CD4-positive, alpha-beta T cell treated with Interleukin-12 subunit alpha and Interleukin-12 subunit beta, for 1 hour (primary cell): ENCODE measurements at regions not wholly inside any gene's neighbourhood (a gene's known extent, or its start where the extent isn't known, plus 50 kb on each side); places are given as distances from the start of the nearest gene placed in this dataset.
A peak's percentile ranks its signal among the peaks of the same experiment; 100 is the strongest.

ENCODE experiments used
- DNase-seq: peaks from one replicate; pipeline ENCODE4 v3.0.0-alpha.2; 2020

DNA sequence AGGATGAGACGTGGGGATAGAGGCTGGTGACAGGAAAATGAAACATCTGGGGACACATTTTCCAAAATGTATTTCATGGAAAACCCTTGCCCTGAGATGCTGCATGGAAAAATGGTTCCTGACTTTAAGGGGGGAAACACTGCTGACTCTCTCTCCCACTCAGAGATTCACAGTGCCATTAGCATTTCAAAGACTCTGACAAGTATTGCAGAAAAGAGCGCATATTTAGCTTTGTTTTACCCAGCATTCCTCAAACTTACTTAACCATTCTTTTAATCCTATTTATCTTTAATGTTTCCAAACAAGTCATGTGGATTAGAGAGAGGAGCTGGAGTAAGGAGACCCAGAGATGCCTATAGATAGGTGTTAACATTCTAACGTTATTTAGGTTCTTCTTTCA is 141.8 kb upstream of the DYRK2 start:
- no peak for DNase-seq

DNA sequence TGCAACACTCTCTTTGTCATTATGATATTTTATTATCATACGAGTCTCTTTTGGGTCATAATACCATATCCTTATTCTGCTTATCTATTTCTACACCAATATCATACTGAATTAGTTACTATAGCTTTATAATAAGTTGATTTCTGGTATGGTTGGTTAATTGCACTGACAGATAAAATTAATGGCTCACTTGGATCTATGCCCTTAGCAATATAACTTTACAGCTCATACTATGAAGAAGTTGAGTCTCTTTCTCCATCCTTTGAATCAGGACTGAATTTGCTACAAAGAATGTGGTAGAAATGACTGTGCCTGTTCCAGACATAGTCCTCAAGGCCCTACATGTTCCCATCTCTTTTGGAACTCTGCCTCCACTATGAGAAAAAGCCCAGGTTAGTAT is 139.7 kb upstream of the DYRK2 start:
- no peak for DNase-seq

DNA sequence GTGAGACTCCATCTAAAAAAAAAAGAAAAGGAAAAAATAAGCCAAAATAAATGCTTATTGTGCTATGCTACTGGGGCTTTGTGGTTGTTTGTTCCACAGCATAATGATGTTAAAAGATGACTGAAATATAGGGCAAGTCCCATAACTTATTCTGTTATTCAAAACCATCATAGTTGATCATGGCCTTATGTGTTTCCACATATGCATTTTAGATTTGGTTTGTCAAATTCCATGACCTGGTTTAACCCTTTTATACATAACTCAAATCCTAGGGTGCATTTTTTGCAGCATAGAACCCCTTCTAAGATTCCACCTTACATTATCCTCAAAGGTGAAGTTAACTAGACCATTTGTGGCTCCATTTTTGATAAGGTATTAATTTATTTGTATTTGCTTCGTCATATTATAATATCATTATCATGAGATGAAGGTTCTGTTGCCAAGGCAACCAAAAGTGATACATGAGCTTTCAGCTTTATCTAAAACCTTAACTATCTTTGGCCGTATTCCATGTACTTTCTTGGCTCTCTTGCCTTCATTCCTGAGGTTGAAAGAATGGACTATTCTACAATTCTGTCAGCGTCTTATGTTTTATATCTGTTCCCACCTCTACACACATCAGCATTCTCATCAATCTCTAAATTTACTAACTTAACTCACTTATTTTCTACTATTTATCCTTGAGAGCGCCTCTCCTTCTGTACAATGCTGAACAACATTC is 138.7 kb upstream of the DYRK2 start:
- no peak for DNase-seq

DNA sequence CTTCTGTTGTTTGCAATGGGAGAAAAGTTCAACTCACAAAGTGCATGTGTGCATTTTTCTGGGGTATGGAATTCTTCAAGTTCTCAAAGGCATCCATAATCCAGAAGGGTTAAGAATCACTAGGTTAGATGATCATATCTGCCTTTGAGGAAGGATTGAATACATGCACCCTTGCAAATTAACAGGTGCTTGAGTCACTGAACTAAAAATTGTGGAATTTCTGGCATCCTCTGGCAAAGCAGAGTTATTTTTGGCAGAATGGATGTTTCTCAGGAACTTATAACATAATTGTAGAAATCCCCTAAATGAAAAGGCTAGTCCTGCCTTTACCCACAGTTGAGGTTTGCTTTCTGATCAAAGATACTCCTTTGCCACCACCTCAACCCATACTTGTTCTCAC is 136.5 kb upstream of the DYRK2 start:
- no peak for DNase-seq

DNA sequence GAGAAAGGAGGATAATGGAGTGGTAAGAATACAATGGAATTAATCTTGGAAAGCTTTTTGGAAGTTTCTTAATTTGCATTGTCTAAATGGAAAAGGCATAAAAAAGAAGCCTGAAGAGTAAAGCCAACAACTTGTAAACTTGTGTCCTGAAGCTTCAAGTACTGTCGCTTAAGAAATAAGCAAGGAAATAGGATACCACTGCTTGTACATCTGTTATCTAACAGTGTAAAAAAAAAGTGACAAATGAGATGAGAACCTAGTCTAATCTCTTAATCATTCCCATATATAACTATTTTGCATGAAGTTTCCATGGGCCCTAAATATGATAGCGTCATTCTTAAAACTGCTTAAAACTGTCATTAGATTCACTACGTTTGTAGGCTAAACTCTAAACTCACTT is 134.0 kb upstream of the DYRK2 start:
- no peak for DNase-seq

DNA sequence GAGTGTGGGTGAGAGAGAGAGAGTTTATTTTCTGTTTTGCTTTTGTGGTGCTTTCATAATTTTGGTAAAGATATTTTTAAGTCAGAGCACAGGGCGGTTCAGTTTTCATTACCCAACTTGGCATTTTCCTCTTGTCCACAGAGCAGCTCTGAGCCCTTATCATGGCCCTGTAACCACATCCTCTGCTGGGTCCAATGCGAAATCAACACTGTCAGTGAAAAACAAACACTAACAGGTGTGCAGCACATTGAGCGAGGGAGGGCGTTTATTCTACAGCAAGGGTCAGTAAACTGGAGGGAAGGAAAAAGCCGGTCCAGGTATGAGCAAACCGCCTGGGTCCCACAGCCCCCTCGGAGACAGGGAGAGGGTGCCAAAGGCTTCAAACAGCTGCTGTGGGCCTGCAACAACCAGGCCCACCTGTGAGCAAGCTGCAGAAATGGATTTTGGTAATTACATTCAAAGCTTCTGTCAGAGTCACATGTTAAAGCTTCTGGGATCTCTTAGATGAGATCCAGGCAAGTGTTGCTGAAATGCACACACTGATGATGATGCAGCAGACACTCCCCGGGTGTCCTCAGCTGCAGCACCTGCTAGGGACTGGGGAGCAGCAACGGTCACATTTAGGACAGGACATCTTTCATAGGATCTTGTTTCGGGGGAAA is 132.7 kb upstream of the DYRK2 start:
- DNase-seq, result peak; percentile 57

DNA sequence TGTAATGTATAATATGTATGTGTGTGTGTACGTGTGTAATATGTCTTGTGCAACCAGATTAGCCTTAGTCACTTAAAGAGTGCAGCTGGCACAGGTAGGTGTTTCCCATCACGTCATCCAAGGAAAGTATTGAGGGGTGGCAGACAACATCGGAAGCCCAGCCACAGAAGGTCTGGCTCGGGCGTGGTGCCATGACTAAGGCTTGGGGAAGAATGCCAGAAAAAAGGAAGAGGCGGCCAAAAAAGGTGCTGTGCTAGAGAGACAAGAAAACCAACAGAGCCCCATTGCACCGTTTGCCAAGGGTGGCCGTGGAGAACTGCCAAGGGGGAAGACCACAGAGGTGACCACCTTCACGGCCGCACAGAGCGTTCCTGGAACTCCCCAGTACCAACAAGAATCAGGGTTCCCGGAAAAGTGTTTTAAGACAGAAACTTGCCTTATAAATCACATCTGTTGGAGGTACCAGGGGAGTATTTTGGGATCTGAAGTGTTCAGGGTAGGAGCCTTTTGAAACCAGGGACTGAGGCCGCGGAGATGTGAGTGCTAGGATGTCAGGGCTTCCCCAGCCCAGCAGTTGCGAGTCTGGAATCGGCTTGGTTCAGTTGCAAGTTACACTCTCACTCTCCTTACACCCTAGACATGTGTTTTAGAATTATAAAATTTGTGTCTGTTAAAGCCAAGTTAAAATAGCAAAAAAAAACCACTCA is 131.2 kb upstream of the DYRK2 start:
- no peak for DNase-seq

DNA sequence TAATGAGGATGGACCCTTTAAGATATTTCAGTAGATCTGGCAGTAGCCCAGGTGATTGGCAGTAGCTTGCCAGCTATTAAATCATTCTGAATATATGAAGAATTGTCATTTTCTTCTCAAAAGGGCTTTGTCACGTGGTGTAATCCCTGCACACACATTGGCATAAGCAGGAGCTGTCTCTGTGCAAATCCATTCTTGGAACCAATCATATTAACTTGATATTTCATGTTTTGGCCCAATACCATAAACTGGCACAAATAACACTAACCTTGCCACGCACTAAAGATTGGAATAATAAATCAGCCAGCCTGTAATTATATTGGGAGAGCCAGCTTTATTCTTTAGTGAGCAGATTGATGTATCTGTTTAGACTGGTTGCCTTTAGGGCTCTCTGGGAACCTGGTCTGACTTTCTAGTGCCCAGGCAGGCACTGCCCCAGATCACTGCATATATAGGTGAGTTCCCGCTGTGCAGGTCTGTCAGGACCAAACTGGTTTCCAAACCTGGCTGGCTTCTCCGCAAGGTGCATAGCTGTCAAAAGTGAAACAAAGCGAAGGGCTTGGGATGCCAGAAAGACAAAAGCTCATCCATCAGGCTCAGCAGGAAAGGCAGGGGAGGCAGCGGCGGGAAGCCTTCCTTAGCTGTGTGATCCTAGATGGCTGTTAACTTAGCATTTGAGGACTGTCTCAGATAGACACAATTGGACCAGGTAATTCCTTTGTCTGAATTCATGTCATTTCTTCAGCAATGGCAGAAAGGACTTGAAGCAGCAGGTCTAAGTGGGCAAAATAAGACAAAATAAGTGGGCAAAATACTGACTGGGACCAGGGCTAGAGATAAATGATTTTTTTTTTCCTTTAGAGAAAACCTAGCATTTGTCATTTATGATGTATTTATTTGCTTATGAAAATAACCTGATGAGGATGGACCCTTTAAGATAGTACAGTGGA is 128.8 kb upstream of the DYRK2 start:
- DNase-seq, result no peak

DNA sequence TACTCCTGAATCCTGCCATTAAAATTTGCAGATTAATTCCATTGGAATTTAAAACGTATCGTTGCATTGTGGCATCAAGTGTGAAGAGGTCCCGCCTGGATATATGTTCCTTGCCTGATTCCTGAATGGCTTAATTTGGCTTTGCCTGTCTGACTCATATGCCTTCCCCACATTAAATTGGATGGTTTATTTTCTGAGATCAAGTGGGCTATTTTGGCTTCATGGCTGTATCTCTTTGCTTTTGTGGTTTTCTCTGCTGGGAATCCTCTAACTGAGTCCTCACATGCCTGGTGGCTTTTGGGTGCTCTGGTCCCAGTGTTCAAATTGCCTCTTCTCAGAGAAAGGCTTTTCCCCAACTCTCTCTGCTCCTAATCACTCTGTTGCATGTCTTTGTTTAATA is 127.9 kb upstream of the DYRK2 start:
- no peak for DNase-seq

DNA sequence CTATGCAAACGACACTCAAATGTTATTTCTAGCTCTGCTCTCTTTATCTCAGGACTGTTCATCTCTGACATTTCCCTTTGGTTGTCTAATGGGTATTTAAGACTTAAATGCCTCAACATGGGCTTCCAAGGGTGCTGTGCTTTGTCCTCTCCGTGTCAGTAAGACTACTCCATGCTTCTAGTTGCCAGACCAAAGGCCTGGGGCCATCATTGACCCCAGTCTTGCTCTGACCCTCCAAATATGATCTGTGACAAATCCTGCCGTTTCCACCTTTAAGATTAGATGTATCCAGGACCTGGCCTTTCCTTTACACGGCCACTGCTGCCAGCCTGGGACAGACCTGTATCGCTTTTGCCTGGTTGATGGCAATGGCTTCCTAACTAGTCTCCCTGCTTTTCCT is 126.3 kb upstream of the DYRK2 start:
- DNase-seq, result no peak

DNA sequence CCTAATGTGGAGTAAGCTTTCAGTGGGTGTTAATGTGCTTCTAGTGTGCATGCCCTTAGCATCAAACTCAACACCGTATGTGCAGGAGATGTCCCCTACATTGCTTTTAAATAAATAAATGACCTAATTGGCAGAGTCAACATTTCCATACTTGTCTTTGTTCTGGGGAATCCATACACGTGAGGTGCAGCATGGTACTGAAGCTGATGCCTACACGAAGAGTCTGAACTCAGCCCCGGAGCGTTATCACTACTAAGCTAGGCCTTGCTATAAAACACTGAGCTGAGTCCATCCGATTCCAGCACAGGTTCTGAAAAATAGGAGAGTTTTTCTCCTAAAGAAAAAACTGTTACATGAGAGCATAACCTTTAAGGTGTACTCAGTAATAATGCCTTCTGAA is 125.0 kb upstream of the DYRK2 start:
- no peak for DNase-seq

DNA sequence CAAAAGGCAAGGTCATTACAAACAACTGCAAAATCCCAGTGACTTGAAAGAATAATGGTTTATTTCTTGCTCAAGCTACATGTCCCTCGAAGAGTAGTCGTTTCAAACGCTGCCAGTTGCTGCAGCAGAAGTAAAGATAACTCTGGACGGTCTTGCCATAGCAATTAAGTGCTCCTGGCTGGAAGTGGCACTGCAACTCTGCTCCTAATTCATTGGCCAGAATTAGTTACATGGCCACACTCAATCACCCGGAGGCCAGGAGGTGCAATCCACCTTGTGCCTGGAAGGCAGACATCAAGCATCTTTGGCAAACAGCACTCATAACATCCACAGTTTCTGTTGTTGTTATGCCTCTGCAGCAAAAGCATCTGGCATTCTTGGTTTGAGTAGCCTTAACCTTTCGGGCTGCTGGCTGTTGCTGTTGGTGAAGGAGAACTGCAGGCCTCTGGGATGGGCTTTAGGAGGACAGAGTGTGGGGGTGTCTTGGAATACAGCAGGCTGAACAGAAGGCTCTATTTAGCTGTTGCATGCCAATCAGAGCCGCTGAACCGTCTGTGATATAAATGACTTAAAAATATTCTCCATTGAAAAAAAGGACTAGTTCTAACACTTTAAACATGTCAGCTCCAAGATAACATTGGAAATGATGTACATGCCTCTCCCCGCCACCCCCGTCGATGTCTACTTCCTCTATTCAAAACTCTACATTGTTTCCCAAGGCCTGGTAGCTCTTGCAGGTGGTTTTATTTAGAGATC is 123.5 kb upstream of the DYRK2 start:
- no peak for DNase-seq

DNA sequence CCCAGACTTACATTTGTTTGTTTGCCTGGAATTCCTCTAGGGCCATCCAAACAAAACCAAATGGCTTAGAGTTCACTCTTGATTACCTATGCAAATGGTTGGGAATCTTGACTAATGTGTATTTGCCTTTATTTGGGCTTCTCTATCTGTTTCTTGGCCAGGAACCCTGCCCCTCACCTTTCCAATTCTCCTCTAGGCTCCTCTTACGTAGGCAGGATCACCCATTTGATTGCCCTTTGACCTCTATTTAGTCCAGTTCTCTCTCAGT is 123.0 kb upstream of the DYRK2 start:
- no peak for DNase-seq

DNA sequence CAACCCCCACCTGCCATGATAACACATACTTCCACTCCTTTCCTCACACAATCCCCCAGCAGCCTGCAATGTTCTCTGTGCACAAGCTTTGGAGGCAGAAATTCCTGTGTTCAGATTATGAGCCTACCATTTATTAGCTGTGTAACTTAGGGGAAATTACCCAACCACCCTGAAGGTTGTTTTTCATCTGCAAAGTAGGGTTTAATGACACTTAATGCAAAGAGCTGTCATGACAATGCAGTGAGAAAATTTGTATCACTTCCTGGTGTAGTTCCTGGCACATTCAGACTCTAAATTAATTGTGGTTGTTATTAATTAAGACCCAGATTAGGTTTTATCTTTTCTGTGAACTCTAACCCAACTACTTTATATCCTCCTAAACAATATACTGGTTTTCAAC is 122.4 kb upstream of the DYRK2 start:
- no peak for DNase-seq

DNA sequence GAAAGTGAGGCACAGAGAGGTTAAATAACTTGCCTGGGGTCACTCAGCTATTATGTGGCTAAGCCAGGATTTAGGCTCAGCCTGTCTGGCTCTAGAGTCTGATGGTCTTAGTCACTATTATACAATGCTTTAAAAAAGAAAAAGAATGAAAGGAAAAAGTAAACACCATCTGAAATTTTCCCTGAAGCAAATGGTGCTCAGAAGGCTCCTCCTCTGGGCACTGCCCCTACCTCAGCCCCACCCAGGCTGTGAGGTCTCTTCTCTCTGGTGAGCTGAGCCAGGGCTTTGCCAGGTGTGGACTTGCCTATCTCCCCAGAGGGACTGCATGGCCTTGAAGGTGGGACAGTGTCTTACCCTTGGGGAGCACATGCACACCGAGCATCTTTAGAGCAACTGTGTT is 117.5 kb upstream of the DYRK2 start:
- DNase-seq, result no peak

DNA sequence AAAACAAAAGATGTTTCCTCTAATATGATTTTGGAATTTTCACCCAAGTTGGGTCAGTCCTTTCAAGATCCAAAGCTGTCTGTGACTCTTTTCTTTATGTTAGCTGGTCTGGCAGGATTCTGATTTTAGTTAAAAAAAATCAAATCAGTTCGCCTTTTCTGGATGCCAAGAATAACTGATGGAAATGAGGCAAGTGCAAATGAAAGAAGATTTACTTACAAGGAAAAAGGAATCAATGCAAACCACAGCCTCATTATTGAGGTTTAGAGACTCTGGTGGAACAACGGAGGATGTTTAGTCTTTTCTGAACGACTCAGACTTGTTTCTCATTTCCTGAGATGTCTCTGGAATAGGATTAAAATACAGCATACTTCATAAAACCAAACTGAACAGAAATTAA is 117.0 kb upstream of the DYRK2 start:
- no peak for DNase-seq

DNA sequence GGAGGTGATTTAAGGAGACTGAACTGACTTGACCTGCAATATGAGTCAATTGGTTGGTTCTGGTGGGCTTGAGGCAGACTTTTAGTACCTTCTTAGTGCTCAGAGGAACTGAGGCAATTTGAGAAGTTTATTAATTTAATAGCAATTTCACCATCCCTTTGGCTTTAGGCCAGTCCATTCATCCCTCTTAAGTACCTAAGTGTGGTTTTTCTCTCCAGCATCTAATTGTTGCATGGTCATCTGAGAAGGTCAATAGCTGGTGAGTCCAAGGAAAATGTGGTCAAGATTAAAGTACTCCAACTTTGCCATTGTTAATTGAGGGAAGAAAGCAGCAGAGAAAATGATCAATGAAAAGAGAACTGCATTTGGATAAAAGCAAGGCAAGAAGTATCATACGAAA is 115.4 kb upstream of the DYRK2 start:
- DNase-seq, result no peak

DNA sequence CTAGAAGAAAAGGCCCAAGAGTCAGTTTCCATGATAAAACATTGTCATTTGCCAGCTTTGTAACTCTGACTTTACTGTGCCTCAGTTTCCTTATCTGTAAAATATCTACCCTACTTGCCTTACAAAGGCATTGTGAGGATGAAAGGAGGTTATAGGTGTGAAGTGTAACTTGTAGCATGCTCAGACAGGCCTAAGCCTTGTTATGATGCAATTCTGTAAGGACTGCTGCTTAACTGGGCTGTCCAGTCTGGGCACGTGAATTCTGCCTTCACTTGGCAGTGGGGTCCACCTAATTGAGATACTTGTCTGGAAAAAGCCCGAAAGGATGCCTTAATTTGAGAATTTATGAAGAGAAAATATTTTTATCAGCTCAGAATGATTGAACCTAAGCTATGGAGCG is 114.5 kb upstream of the DYRK2 start:
- no peak for DNase-seq

DNA sequence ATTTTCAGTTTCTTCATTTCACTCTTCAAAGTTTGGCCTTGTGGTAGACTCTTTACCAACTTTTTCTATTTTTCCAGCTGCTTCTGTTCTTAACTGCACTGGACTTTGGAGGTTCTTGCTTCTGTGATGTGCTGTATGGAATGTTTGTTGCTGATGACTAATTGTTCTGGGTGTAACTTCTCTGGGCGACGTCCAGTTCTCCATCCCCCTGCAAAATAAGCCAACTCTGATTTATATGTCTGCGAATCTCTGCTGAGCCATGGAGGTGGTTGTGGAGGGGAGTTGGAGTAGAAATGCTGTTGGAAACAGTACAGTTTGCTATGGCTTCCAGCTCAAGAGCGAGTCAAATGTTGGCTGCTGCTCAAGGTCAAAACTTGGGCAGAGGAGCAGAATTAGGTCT is 113.9 kb upstream of the DYRK2 start:
- DNase-seq, result no peak

DNA sequence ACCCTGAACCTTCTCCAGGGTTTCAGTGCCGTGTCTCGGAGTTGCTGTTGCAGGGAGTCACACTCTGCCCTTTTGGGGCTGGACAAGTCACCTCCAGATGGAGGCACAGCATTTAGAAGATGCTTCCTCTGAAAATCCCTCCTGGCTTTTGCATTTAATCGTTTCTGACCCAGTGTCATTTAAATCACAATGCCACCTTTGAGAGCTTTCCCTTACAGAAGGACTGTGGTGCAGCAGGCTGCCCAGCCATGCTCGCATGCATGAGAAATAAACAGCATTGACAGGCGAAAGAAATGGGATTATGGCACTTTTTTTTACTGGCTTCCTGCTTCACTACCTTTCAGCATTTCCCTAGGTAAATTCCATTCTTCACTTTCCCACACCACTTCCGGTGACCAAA is 113.4 kb upstream of the DYRK2 start:
- no peak for DNase-seq

DNA sequence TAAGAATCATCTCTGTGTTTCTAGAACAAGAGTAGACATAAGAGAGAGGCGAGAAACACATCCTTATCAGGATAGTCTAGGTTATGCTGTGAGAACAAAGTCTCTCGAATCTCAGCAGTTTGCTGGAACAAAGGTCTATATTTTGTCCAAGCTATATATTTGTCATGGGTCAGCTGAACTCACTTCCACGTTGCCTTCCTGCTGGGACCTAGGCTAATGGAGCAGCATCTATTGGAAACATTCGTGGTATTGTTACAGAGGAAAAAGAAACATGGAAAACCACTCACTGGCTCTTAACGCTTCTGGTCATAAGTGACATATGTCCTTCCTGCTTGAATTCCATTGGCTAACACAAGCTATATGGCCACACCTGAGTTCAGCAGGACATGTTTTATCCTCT is 112.6 kb upstream of the DYRK2 start:
- no peak for DNase-seq

DNA sequence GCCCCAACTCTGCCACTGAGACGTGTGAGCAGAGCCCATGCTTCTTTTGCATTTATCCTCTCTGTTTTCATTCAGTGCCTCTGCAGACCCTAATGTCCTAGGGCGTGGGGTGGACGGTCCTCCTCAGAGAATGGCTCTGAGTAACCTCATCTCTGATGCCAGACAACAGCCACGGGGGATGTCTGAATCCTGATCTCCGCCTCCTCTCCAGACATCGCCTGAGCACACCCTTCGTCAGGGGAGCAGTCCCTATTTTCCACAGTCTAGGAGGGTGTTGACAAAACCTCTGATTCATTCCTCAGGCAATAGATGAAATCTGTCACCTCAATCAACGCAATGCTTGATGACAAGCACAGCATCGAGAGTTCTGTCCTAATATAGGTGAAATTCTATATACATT is 109.2 kb upstream of the DYRK2 start:
- no peak for DNase-seq

DNA sequence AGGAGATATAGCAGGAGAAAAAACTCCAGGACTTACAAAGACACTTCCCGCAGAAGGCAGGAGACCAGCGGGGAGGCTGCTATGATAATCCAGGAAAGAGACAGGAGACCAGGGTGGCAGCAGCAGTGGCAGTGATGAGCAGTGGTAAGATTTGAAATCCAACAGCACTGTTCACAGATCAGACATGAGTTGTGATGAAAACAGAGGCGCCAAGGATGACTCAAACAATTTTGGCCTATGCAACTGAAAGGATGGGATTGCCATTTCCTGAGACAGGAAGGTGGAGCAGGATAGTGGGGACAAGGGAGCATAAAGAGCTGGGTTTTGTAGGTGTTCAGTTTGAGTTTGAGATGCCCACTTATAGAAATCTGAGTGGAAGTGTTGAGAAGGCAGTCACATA is 108.6 kb upstream of the DYRK2 start:
- DNase-seq, result no peak
